Activated CD4-positive, alpha-beta T cell treated with anti-CD3 and anti-CD28 coated beads, Interleukin-2, amount 50 U/mL, for 24 hours (primary cell): ENCODE measurements at regions not wholly inside any gene's neighbourhood (a gene's known extent, or its start where the extent isn't known, plus 50 kb on each side); places are given as distances from the start of the nearest gene placed in this dataset.
"Not testable (repeated sequence)": the region's sequence is repeated elsewhere in the genome, so short reads cannot be mapped to it uniquely, and the experiment has no call there.

Experiments
- DNase-seq, 2 donors: peaks; one replicate each; pipeline ENCODE4 v3.0.0-alpha.2; 2020; ENCODE audit warnings: low read depth in 1 of 2, low spot score in 1 of 2

DNA sequence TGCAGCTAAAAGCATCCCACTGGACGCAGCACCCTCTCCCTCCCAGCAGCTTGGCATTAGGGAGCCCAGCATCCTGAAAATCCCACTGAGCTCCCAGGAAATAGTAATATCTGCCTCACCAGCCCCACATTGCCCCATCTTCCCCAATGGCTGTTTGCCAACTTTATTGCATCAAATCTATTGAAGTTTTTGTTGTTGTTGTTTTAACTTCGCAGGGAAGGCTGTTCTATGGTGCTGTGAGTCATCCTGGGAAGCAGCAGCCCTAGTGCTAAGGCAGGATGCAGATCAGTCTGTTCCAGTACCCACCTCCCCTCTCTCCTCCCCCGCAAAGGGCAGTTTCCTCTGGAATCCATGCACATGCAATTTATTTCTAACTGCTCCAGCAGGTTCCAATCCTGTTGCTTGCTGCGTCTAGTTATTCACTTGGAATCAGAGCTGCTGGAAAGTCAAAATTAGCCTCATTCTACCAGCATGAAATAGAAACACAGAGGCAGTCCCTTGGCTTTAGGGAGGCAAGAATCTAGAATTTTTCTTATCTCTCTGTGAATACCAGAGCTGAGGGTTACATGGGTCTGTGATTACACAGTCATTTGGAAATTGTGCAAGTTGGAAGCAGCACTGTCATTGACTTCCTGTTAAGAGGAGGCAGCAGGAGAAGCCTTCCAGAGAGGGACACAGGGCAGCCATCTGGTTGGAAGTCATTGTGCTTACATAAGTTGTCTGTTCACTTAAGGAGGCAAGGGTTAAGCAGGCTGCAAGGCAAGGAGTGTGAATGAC is 115.9 kb upstream of the CACUL1 start:
- DNase-seq, result no peak

GRCh38 chr10:118871244-118871865 is 116.6 kb upstream of the CACUL1 start:
- DNase-seq, result no peak

DNA sequence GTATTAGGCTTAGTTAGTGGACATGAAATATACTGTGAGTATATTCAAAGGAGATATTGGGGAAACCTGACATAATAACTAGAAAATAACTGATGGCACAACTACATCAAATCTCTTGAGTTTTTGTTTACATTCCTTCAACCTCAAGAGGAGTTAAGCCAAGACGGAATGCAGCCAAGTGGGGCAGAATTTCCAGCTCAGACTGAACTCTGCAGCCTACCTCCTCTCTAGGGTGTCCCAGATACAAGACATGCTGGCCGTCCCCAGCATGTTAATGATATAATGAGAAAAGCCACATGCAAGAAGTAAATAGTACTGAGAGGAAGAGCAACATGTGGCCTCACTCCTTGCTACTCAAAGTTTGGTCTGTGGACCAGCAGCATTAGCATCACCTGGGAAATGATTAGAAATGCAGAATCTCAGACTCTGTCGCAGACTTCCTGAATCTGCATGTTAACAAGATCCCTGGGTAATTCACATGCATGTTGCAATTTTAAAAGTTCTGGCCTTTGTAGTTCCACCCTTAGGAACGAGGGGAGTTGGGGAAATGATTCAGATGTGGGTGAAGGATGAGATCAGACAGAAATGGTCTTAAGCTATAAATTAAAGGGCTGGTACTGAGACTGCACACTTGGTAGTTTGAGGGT is 118.4 kb upstream of the CACUL1 start:
- no peak for DNase-seq

GRCh38 chr10:118873738-118874105 is 119.0 kb upstream of the CACUL1 start:
- no peak for DNase-seq

GRCh38 chr10:118874171-118874570 is 119.4 kb upstream of the CACUL1 start:
- no peak for DNase-seq

DNA sequence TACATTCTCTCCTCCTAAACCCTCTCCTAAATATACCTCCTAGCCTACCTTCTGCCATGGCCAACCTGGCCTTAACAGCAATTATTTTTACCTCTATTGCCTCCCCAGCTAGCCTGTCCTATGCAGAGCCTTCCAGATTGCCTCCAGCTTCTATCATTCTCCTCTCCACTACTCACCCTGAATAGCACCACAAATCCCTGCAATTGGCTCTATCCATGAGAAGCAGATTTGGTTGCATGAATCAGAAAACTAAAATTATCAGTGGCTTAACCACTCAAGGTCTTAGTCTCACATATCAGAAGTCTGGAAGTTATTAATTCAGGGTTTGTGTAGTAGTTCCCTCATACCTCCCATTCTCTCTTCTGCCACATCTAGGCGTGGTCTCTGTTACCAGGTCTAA is 120.3 kb upstream of the CACUL1 start:
- no peak for DNase-seq

- no peak for DNase-seq
These were observed 128.0 kb upstream of the CACUL1 start for GRCh38 chr10:118882741-118883140.

- DNase-seq, result no peak
These were observed 137.3 kb upstream of the NANOS1 start for GRCh38 chr10:118892255-118892654.

DNA sequence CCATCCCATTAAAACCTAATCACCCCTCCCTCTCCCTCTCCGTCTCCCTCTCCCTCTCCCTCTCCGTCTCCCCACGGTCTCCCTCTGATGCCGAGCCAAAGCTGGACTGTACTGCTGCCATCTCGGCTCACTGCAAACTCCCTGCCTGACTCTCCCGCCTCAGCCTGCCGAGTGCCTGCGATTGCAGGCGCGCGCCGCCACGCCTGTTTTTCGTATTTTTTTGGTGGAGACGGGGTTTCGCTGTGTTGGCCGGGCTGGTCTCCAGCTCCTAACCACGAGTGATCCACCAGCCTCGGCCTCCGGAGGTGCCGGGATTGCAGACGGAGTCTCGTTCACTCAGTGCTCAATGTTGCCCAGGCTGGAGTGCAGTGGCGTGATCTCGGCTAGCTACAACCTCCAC is 134.6 kb upstream of the NANOS1 start:
- not testable (repeated sequence) for DNase-seq

DNA sequence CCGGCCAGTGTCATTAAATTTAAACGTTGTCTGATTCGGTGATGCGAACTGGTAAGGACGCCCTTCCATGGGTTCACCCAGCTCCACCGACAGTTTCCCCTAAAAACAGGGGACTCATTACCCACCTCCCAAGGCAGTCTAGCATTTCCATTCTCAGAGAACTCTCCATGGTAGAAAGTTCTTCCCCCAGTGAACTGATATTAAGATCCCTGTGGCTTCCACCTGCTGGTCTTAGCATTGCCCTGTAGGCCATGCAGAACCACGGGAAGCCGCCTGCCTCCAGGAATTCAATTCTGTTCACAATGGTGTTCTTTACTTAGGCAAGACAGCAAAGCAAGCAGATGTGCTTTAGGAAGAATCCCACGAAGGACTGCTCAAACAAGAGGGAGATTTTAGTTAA is 128.9 kb upstream of the NANOS1 start:
- DNase-seq, result no peak

DNA sequence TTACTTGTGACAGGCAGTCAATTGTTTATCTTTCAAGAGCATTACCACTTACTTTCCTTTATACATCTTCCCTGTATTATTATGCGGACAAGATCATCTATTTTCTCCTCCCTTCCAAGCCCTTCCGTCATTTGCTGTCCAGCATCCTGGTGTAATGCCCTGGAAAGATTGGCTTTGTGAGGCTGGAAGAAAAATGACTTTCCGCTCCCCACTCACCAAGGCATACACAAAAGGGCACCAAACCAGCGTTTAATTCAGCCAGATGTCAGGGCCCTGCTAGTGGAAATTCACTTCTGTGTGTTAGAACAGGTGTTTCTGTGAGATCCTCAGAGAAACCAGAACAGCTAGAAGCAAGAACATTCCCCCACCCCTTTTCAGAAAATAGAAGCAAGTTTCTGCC is 128.1 kb upstream of the NANOS1 start:
- no peak for DNase-seq

- no peak for DNase-seq
These were observed 127.6 kb upstream of the NANOS1 start for GRCh38 chr10:118901906-118902305.

- not testable (repeated sequence) for DNase-seq
These were observed 126.9 kb upstream of the NANOS1 start for GRCh38 chr10:118902656-118903055.

GRCh38 chr10:118903251-118903650 is 126.3 kb upstream of the NANOS1 start:
- DNase-seq, result no peak

DNA sequence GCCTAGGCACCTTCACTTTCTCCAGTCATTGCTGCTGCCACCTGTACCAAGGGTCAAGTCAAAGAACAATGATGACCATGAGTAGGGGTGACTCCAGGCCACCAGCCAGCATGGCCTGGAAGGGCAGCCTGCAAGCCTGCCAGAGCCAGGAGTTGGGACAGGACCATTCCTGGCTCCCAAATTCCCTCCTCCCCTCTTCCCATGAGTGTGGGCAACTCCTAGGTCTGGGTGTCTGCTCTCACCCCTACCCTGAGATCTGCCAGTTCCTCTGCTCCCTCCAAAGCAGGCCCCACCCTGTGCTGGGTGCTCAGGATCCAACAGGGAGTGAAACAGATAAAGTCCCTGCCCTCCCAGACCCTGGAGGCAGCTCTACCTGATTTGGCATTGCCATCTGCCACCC is 125.8 kb upstream of the NANOS1 start:
- no peak for DNase-seq

DNA sequence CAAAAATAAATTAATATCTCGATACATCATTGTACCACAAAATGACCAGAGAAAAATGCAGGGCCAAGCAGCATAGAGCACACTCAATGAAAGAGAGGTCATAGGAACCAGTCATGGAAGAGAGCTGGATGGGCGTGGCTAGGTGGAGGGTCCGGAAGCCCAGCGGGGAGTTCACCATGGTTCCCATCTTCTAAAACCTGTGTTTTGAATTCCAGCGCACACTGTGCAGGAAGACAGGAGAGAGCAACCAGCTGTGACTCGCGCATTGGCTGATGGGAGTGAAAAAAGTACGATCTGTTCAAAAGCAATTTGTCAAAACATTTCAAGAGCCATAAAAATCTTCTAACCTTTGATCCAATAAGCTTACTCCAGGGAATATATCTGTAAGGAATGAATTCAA is 125.2 kb upstream of the NANOS1 start:
- DNase-seq, result no peak

DNA sequence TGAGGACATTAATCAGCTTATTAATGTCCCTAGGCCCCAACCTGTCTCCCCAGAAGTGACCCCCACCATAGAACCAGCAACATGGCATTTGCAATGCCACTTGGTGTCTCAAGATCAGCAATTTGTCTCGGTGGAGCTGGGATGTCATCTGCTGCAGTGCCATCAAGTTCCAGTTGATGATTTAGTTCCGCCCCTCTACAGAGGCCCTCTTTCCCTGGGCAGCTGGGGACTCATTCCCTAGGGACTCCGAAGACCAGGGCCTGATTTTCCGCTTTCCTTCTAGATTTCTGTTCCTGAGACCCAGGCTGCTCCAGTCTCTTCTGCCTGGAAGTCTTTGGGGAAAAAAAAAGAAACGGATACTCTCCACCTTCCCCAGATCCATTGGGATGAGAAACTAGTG is 122.5 kb upstream of the NANOS1 start:
- no peak for DNase-seq

GRCh38 chr10:118908557-118909256 is 120.8 kb upstream of the NANOS1 start:
- no peak for DNase-seq

GRCh38 chr10:118910702-118911101 is 118.8 kb upstream of the NANOS1 start:
- DNase-seq, result no peak

- DNase-seq, result no peak
These were observed 118.2 kb upstream of the NANOS1 start for GRCh38 chr10:118911363-118911762.

DNA sequence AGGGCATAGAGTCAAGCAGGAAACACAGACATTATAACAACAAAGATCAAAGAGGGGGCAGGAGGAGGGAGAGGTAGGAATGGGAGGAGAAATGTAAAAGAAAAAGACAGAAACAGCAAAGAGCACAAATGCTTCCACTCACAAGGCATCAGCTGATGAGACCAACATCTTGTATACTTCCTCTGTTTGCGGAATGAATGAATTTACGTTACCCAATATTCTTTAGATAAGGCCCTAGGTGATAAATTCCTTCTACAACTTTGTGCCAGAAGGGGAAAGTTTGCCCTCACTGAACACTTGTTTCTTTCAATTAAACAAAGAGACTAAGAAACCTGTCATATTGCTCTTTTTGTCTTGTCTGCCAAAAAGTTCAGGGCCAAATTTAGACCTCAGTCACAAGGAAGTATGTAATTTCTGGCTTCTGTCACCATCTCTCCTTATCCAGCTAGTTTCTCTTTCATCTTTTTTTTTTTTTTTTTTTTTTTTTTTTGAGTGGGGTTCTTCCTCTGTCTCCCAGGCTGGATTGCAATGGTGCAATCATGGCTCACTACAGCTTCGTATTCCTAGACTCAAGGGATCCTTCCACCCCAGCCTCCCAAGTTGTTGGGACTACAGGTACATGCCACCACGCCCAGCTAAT is 116.4 kb upstream of the NANOS1 start:
- no peak for DNase-seq
